ENCODE measurements at regions not wholly inside any gene's neighbourhood (a gene's known extent, or its start where the extent isn't known, plus 50 kb on each side); places are given as distances from the start of the nearest gene placed in this dataset.
"Not testable (repeated sequence)": the region's sequence is repeated elsewhere in the genome, so short reads cannot be mapped to it uniquely, and the experiment has no call there.

- DNase-seq (ENCODE audit: low read depth in 2 of 2) = no peak
Measured at GRCh38 chr17:64728041-64728695, 66.1 kb upstream of the SMURF2 start.

- not testable (repeated sequence) for DNase-seq (ENCODE audit: low read depth in 2 of 2)
Measured at GRCh38 chr17:64726025-64726424, 63.9 kb upstream of the SMURF2 start.

GRCh38 chr17:64724246-64724645 lies 62.1 kb upstream of the SMURF2 start:
- DNase-seq (ENCODE audit: low read depth in 2 of 2) = not testable (repeated sequence)

GRCh38 chr17:64723781-64724180 lies 61.7 kb upstream of the SMURF2 start:
- no peak for DNase-seq (ENCODE audit: low read depth in 2 of 2)

- not testable (repeated sequence) for DNase-seq (ENCODE audit: low read depth in 2 of 2)
Measured at GRCh38 chr17:64721556-64721955, 59.4 kb upstream of the SMURF2 start.

GRCh38 chr17:64720253-64720652 lies 58.1 kb upstream of the SMURF2 start:
- DNase-seq (ENCODE audit: low read depth in 2 of 2) = not testable (repeated sequence)

GRCh38 chr17:64719517-64719916 lies 57.4 kb upstream of the SMURF2 start:
- DNase-seq (ENCODE audit: low read depth in 2 of 2) = not testable (repeated sequence)

GRCh38 chr17:64718816-64719215 lies 56.7 kb upstream of the SMURF2 start:
- not testable (repeated sequence) for DNase-seq (ENCODE audit: low read depth in 2 of 2)

GRCh38 chr17:64718058-64718457 lies 56.0 kb upstream of the SMURF2 start:
- no peak for DNase-seq (ENCODE audit: low read depth in 2 of 2)

GRCh38 chr17:64716496-64716895 lies 54.4 kb upstream of the SMURF2 start:
- DNase-seq (ENCODE audit: low read depth in 2 of 2) = not testable (repeated sequence)

- DNase-seq (ENCODE audit: low read depth in 2 of 2) = not testable (repeated sequence)
Measured at GRCh38 chr17:64713786-64714185, 51.7 kb upstream of the SMURF2 start.

GRCh38 chr17:64712557-64713351 lies 50.6 kb upstream of the SMURF2 start:
- DNase-seq (ENCODE audit: low read depth in 2 of 2) = not testable (repeated sequence)
